ENCODE measurements at regions not wholly inside any gene's neighbourhood (a gene's known extent, or its start where the extent isn't known, plus 50 kb on each side); places are given as distances from the start of the nearest gene placed in this dataset.

- no peak for TF ChIP-seq REST (IDR thresholded peaks at IDR 0.05; ENCODE audit: borderline replicate concordance)
- TF ChIP-seq CTCF (IDR thresholded peaks at IDR 0.05; ENCODE audit: poor library complexity, severe bottlenecking): no peak
- no peak for TF ChIP-seq EP300 (conservative IDR thresholded peaks at IDR 0.05; ENCODE audit: poor library complexity, severe bottlenecking)
- TF ChIP-seq TAF1 (IDR thresholded peaks at IDR 0.05; ENCODE audit: low read depth): no peak
- no peak for TF ChIP-seq SMC3 (conservative IDR thresholded peaks at IDR 0.05; ENCODE audit: poor library complexity)
Observed at GRCh38 chr3:8001307-8001706, 500.3 kb upstream of the LMCD1 start.
